GM23248 (cell line): ENCODE measurements at regions not wholly inside any gene's neighbourhood (a gene's known extent, or its start where the extent isn't known, plus 50 kb on each side); places are given as distances from the start of the nearest gene placed in this dataset.

Source experiments
- EZH2 ChIP-seq: fragments of 200-600 bp; sonication (generic); IDR thresholded peaks from 2 replicates; pipeline ENCODE4 v1.6.1; 2018; ENCODE audit warnings: antibody characterized with exemption, mild to moderate bottlenecking; ENCODE audit not compliant: insufficient read depth, poor library complexity, severe bottlenecking
- EZH2phosphoT487 ChIP-seq: fragments of 200-600 bp; sonication (generic); IDR thresholded peaks from 2 replicates; pipeline ENCODE4 v1.6.1; 2018; ENCODE audit warnings: antibody characterized with exemption, moderate library complexity, mild to moderate bottlenecking, low read depth; ENCODE audit not compliant: insufficient read depth

DNA sequence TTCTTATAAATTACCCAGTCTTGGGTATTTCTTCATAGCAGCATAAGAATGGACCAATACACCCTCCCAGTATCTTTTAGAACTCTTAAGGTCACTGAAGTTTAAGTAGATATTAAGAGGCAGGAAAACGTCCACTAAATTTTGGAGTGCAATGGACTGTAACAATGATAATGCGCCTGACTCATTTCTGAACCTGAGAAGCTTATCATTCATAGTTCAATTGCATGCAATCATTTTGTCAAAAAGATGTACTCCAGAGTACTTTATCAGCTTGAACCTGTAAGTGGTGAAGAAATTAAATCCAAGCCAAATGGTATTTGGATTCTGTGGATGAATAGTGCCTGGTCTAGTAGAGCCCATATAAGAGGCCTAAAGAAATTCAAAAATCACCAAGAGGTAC is 196.5 kb upstream of the CDH9 start:
- no peak for TF ChIP-seq EZH2
- no peak for TF ChIP-seq EZH2phosphoT487
